ENCODE measurements at regions not wholly inside any gene's neighbourhood (a gene's known extent, or its start where the extent isn't known, plus 50 kb on each side); places are given as distances from the start of the nearest gene placed in this dataset.

DNA sequence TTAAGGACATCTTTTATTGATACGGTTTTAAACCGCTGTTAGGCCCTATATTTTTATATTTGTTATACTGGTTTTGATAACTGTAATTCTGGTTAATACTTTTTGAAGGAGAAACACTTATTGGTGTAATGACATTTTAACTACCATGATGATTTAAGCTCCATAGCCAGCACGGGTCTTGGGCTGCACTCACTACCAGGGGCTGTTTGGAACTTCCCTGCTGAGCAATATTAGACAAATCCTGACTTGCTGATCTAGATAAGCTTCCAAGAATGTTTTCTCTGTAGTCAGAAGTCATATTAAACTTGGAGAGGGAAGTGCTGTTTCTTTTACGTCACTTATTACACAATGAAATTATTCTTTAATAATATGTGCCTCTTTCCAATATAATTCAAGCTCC lies 540.0 kb upstream of the GRAMD2B start:
- no peaks in the 10 kb centered on the region for H3K4me1 ChIP-seq (ENCODE audit: control insufficient read depth in 5 of 5, insufficient read depth in 5 of 5, low read length in 5 of 5)
- H3K36me3 ChIP-seq (ENCODE audit: control insufficient read depth in 4 of 4, insufficient read depth in 4 of 4, low read length in 4 of 4), result no peaks in the 10 kb centered on the region
- no peak overlapping the region for H3K9ac ChIP-seq (ENCODE audit: insufficient read depth in 1 of 2, low read length in 2 of 2)
- no peak overlapping the region for H3K27ac ChIP-seq (ENCODE audit: low read depth in 1 of 2, low read length in 1 of 2)
- TF ChIP-seq, protein P1, sequence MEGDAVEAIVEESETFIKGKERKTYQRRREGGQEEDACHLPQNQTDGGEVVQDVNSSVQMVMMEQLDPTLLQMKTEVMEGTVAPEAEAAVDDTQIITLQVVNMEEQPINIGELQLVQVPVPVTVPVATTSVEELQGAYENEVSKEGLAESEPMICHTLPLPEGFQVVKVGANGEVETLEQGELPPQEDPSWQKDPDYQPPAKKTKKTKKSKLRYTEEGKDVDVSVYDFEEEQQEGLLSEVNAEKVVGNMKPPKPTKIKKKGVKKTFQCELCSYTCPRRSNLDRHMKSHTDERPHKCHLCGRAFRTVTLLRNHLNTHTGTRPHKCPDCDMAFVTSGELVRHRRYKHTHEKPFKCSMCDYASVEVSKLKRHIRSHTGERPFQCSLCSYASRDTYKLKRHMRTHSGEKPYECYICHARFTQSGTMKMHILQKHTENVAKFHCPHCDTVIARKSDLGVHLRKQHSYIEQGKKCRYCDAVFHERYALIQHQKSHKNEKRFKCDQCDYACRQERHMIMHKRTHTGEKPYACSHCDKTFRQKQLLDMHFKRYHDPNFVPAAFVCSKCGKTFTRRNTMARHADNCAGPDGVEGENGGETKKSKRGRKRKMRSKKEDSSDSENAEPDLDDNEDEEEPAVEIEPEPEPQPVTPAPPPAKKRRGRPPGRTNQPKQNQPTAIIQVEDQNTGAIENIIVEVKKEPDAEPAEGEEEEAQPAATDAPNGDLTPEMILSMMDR (IDR thresholded peaks at IDR 0.05; ENCODE audit: control extremely low read depth, extremely low read depth), result no peak
- H3K9me3 ChIP-seq (ENCODE audit: control insufficient read depth in 4 of 4, insufficient read depth in 3 of 4, low read length in 3 of 4), result no peaks in the 10 kb centered on the region
- peaks cover 0 to 3% (median 0%) of the 10 kb centered on the region in 3 donors for H3K27me3 ChIP-seq (ENCODE audit: control insufficient read depth in 3 of 3, insufficient read depth in 3 of 3, low read length in 2 of 3)
- ATAC-seq (ENCODE audit: insufficient read depth, low FRiP score) (no peak), DNase-seq (peak in 1 of 3 donors; percentile 27)
- 85 to 88% methylated on average over 4 of the region's 4 CpGs for WGBS, 2 donors
- no peak overlapping the region for H3K4me3 ChIP-seq

DNA sequence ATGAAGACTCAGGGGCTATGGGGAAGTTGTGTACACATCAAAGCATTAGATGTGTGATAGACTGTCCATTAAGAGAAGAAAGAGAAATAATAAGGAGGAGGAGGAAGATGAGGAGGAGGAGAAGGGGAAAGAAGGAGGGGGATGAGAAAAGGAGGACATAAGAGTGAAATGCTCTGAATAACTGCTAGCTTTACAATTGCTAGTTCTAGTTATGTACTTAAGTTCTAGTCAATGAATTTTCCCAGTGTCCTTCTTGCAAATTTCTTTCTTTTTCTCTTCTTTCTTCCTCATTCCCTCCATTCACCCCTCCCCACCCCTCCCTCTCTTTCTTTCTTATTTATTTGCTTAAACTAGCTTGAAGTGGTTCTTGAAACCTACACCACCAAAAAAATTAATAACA lies 534.9 kb upstream of the GRAMD2B start:
- DNase-seq (no peak), ATAC-seq (ENCODE audit: insufficient read depth, low FRiP score) (no peak)
- peaks cover 0 to 13% (median 0%) of the 10 kb centered on the region in 5 donors for H3K4me1 ChIP-seq (ENCODE audit: control insufficient read depth in 5 of 5, insufficient read depth in 5 of 5, low read length in 5 of 5)
- H3K4me3 ChIP-seq, result no peak overlapping the region
- H3K27ac ChIP-seq (ENCODE audit: low read depth in 1 of 2, low read length in 1 of 2), result no peak overlapping the region
- no peaks in the 10 kb centered on the region for H3K36me3 ChIP-seq (ENCODE audit: control insufficient read depth in 4 of 4, insufficient read depth in 4 of 4, low read length in 4 of 4)
- H3K9me3 ChIP-seq (ENCODE audit: control insufficient read depth in 4 of 4, insufficient read depth in 3 of 4, low read length in 3 of 4), result no peaks in the 10 kb centered on the region
- no peak overlapping the region for H3K9ac ChIP-seq (ENCODE audit: insufficient read depth in 1 of 2, low read length in 2 of 2)
- peaks cover 0 to 3% (median 0%) of the 10 kb centered on the region in 3 donors for H3K27me3 ChIP-seq (ENCODE audit: control insufficient read depth in 3 of 3, insufficient read depth in 3 of 3, low read length in 2 of 3)
- TF ChIP-seq, protein P1 (IDR thresholded peaks at IDR 0.05; ENCODE audit: control extremely low read depth, extremely low read depth), result no peak

DNA sequence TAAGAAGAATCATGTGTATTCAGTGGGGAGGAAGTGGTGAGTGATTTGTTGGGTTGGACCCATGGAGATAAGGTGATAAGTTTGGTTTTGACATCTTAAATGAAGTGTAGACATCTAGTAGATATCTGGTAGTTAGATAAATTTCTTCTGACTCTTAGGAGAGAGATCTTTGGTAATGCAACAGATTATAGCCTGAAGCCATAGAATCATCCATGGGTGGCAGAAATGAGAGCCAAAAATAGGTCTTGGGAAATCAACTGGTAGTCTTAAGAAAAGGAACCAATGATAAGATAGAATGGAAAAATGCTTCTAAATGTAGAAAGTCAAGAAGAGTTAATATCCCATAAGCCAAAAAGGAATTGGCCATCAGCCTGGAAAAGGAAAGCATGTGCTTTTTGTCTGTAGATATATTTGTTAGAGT lies 532.7 kb upstream of the GRAMD2B start:
- Histone ChIP-seq H3K27ac (ENCODE audit: low read depth in 1 of 2, low read length in 1 of 2) (no peak overlapping the region), H3K9ac (ENCODE audit: insufficient read depth in 1 of 2, low read length in 2 of 2) (no peak overlapping the region), H3K4me3 (no peak overlapping the region), H3K27me3 (ENCODE audit: control insufficient read depth in 3 of 3, insufficient read depth in 3 of 3, low read length in 2 of 3) (peaks cover 0 to 3% (median 0%) of the 10 kb centered on the region in 3 donors), H3K4me1 (ENCODE audit: control insufficient read depth in 5 of 5, insufficient read depth in 5 of 5, low read length in 5 of 5) (peaks cover 0 to 13% (median 0%) of the 10 kb centered on the region in 5 donors), H3K9me3 (ENCODE audit: control insufficient read depth in 4 of 4, insufficient read depth in 3 of 4, low read length in 3 of 4) (no peaks in the 10 kb centered on the region), H3K36me3 (ENCODE audit: control insufficient read depth in 4 of 4, insufficient read depth in 4 of 4, low read length in 4 of 4) (no peaks in the 10 kb centered on the region)
- ATAC-seq (ENCODE audit: insufficient read depth, low FRiP score) (no peak), DNase-seq (peak in 2 of 3 donors; percentile 85 to 93)
- TF ChIP-seq, protein P1 (IDR thresholded peaks at IDR 0.05; ENCODE audit: control extremely low read depth, extremely low read depth), result no peak

DNA sequence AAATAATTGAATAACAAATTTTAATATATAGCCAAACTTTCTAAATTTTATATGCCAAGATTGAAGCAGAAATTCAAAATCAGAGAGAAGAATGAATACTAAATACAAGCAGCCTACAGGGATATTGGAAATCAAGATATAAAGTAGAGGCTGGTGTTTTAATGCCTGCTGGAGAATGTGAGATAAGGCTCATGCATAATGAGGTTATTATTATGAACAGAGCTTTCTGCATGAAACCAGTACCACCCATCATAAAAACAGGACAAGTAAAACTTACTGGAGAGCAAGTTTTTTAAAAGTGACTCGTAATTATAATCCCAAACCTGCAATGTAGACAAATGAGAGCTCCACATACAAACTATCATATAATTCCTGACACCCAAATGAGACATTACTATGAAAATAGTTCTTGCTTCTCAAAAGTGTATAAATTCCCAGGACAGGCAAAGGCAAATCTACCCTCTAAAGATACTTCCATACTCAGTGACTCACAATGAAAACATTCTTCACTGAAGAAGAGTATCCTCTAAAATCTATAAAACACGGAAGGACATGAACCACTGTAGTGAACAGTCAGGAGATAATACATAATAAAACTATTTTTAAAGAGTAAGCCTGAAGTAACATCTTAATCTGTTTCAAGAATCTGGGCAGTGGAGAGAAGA lies 532.0 kb upstream of the GRAMD2B start:
- peaks cover 0 to 3% (median 0%) of the 10 kb centered on the region in 3 donors for H3K27me3 ChIP-seq (ENCODE audit: control insufficient read depth in 3 of 3, insufficient read depth in 3 of 3, low read length in 2 of 3)
- WGBS, 2 donors, result 84 to 85% methylated on average over 2 of the region's 2 CpGs
- H3K27ac ChIP-seq (ENCODE audit: low read depth in 1 of 2, low read length in 1 of 2), result no peak overlapping the region
- H3K9me3 ChIP-seq (ENCODE audit: control insufficient read depth in 4 of 4, insufficient read depth in 3 of 4, low read length in 3 of 4), result no peaks in the 10 kb centered on the region
- no peak overlapping the region for H3K9ac ChIP-seq (ENCODE audit: insufficient read depth in 1 of 2, low read length in 2 of 2)
- DNase-seq, result no peak
- TF ChIP-seq, protein P1 (IDR thresholded peaks at IDR 0.05; ENCODE audit: control extremely low read depth, extremely low read depth), result no peak
- H3K4me1 ChIP-seq (ENCODE audit: control insufficient read depth in 5 of 5, insufficient read depth in 5 of 5, low read length in 5 of 5), result peaks cover 0 to 13% (median 0%) of the 10 kb centered on the region in 5 donors
- no peaks in the 10 kb centered on the region for H3K36me3 ChIP-seq (ENCODE audit: control insufficient read depth in 4 of 4, insufficient read depth in 4 of 4, low read length in 4 of 4)
- H3K4me3 ChIP-seq, result no peak overlapping the region
- no peak for ATAC-seq (ENCODE audit: insufficient read depth, low FRiP score)

Data from lung (tissue), 11 donors.